ENCODE measurements at regions not wholly inside any gene's neighbourhood (a gene's known extent, or its start where the extent isn't known, plus 50 kb on each side); places are given as distances from the start of the nearest gene placed in this dataset.

DNA sequence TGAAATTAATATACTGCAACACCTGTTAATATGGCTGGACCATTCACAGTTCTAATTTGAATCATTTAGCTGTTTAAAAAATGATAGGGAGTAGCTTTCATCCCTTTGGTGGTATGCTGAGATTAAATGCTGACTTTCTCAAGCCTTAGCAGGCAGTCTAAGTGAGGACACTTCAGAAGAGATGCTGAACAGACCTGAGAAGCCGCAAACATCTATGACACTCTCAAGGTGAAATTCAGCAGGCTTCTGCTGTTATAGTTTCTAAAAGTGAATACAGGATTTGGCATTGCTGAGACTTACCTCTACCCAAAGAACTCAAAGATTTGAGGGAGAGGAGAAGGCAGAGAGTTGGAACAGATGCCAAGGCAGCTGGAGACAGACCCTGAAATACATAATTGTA lies 431.2 kb upstream of the FAM98A start:
- DNase-seq (ENCODE audit: low spot score) = no peak
- TF ChIP-seq, protein P1, sequence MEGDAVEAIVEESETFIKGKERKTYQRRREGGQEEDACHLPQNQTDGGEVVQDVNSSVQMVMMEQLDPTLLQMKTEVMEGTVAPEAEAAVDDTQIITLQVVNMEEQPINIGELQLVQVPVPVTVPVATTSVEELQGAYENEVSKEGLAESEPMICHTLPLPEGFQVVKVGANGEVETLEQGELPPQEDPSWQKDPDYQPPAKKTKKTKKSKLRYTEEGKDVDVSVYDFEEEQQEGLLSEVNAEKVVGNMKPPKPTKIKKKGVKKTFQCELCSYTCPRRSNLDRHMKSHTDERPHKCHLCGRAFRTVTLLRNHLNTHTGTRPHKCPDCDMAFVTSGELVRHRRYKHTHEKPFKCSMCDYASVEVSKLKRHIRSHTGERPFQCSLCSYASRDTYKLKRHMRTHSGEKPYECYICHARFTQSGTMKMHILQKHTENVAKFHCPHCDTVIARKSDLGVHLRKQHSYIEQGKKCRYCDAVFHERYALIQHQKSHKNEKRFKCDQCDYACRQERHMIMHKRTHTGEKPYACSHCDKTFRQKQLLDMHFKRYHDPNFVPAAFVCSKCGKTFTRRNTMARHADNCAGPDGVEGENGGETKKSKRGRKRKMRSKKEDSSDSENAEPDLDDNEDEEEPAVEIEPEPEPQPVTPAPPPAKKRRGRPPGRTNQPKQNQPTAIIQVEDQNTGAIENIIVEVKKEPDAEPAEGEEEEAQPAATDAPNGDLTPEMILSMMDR (IDR thresholded peaks at IDR 0.05) = no peak
- H3K9me3 ChIP-seq = no peaks in the 10 kb centered on the region
- no peak for ATAC-seq (ENCODE audit: insufficient number of reproducible peaks, low FRiP score, low read depth)
- H3K27ac ChIP-seq = no peak overlapping the region
- no peaks in the 10 kb centered on the region for H3K27me3 ChIP-seq (replicated peaks; ENCODE audit: insufficient read depth)
- H3K4me3 ChIP-seq = no peak overlapping the region
- no peaks in the 10 kb centered on the region for H3K36me3 ChIP-seq
- peaks cover 0 to 16% of the 10 kb centered on the region in 2 donors for H3K4me1 ChIP-seq (ENCODE audit: control insufficient read depth in 1 of 2, low read depth in 2 of 2)

DNA sequence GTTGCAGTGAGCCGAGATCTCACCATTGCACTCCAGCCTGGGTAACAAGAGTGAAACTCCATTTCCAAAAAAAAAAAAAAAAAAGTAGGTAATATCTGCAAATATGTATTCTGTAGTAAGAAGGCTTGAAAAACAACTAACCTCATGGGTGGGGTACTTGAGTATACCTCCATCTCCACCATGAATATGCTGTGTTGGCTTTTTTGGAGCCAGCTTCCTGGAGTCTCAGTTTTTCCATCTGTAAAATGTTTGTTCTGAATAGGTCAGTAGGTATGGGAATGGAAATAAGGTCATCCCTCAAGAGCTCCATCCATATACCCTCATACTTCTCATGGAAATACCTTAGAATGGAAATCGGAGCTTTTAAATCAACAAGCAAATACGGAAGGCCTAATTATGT lies 430.0 kb upstream of the FAM98A start:
- TF ChIP-seq, protein P1 (IDR thresholded peaks at IDR 0.05) = no peak
- peaks cover 0 to 16% of the 10 kb centered on the region in 2 donors for H3K4me1 ChIP-seq (ENCODE audit: control insufficient read depth in 1 of 2, low read depth in 2 of 2)
- H3K9me3 ChIP-seq = no peaks in the 10 kb centered on the region
- DNase-seq (ENCODE audit: low spot score) (no peak), ATAC-seq (ENCODE audit: insufficient number of reproducible peaks, low FRiP score, low read depth) (no peak)
- no peak overlapping the region for H3K27ac ChIP-seq
- no peak overlapping the region for H3K4me3 ChIP-seq
- no peaks in the 10 kb centered on the region for H3K36me3 ChIP-seq
- no peaks in the 10 kb centered on the region for H3K27me3 ChIP-seq (replicated peaks; ENCODE audit: insufficient read depth)

DNA sequence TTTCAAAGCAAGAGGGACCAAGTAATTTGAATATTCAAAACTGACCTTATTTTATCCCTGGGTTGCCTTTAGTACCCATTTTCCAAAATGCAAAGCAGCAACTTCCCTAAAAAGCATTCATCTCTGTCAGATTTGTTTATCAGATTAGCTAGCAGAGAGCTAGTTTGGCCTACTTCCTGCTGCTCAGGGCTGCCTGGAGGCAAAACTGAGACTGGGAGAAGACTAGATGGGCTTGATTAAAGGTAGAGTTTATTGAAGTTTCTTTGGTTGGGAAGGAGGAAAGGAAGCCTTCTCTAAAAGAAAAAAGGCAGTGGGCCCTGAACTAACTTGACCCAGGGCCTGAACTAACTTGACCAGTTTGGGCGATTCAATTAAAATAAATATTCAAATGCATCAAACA lies 426.1 kb upstream of the FAM98A start:
- Histone ChIP-seq H3K36me3 (no peaks in the 10 kb centered on the region), H3K27me3 (replicated peaks; ENCODE audit: insufficient read depth) (no peaks in the 10 kb centered on the region), H3K4me3 (no peak overlapping the region), H3K27ac (no peak overlapping the region), H3K4me1 (ENCODE audit: control insufficient read depth in 1 of 2, low read depth in 2 of 2) (peaks cover 0 to under 1% of the 10 kb centered on the region in 2 donors), H3K9me3 (no peaks in the 10 kb centered on the region)
- DNase-seq (ENCODE audit: low spot score) (no peak), ATAC-seq (ENCODE audit: insufficient number of reproducible peaks, low FRiP score, low read depth) (no peak)
- TF ChIP-seq, protein P1 (IDR thresholded peaks at IDR 0.05) = no peak

DNA sequence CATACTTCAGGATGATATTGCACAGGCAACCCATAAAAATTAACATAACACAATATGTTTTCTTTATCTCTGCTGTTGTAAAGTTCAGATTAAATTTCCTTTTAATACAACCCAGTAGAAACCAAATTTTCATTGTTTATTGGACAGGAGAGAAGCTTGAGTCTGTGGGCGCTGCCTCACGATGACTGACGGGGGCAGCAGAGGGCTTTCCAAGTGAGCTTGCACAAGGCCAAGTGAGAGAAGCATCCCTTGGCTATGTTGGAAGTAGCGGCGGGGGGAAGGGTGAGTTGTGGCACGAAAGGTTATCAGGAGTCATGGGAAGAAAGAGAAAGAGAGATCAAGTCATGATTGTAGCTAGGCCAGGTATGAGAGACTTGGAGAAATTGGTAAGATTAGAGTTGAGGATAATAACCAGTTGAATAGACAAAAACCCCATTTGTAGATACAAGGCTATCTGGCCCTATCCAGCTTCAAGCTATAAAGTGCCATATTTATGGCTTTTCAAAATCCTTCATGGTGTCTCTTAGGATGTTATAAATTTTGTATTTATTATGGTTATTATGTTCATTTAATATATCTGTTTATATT lies 413.7 kb upstream of the FAM98A start:
- Histone ChIP-seq H3K36me3 (no peaks in the 10 kb centered on the region), H3K4me3 (no peak overlapping the region), H3K27ac (no peak overlapping the region), H3K4me1 (ENCODE audit: control insufficient read depth in 1 of 2, low read depth in 2 of 2) (no peaks in the 10 kb centered on the region), H3K27me3 (replicated peaks; ENCODE audit: insufficient read depth) (no peaks in the 10 kb centered on the region), H3K9me3 (peaks cover 5% of the 10 kb centered on the region)
- DNase-seq (ENCODE audit: low spot score) (no peak), ATAC-seq (ENCODE audit: insufficient number of reproducible peaks, low FRiP score, low read depth) (no peak)
- TF ChIP-seq, protein P1 (IDR thresholded peaks at IDR 0.05) = peak; percentile 38

DNA sequence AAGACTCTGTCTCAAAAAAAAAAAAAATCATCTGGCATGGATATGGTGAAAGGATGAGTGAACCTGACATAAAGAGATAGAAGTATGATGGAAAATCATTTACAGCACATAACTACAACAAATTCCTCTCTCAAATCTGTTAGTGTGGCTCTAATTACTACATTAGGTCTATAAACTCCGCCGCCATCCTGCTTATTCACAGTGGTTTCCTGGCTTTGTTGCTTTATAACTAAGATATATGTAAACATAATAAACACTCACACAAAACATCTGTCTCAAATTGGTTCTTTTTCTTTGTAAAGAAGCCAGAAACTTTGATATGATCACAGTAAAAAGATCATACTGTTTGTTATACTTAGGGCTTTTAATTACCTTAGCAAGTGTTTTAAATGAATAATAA lies 412.6 kb upstream of the FAM98A start:
- Histone ChIP-seq H3K27ac (no peak overlapping the region), H3K4me3 (no peak overlapping the region), H3K4me1 (ENCODE audit: control insufficient read depth in 1 of 2, low read depth in 2 of 2) (no peaks in the 10 kb centered on the region), H3K36me3 (no peaks in the 10 kb centered on the region), H3K27me3 (replicated peaks; ENCODE audit: insufficient read depth) (no peaks in the 10 kb centered on the region), H3K9me3 (peaks cover 5% of the 10 kb centered on the region)
- DNase-seq (ENCODE audit: low spot score) (no peak), ATAC-seq (ENCODE audit: insufficient number of reproducible peaks, low FRiP score, low read depth) (no peak)
- TF ChIP-seq, protein P1 (IDR thresholded peaks at IDR 0.05) = no peak
